ENCODE measurements at regions not wholly inside any gene's neighbourhood (a gene's known extent, or its start where the extent isn't known, plus 50 kb on each side); places are given as distances from the start of the nearest gene placed in this dataset.
"Not testable (repeated sequence)": the region's sequence is repeated elsewhere in the genome, so short reads cannot be mapped to it uniquely, and the experiment has no call there.

DNA sequence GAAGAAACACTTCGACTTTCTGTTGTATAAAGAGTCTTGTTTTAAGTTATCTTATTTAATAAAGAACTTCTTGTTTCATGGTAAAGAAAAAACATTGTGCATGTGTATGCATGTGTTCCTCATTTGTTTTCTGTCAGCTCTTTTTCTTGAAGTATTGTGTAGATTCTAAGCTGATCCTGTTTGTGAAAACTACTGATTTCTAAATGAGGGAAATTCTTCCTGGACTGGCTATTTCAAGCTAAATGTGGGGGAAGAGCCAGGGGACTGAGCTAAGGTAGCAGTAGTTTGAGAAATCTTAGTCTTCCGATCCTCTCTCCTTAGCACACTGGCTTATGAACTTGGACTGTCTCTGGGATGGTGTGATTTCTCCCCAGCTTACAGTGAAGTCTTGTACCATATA lies 56.4 kb upstream of the RBMS1 start:
- intact Hi-C loops (cut with DNase I) = no loop called here
- ATAC-seq = no peak
- DNase-seq (ENCODE audit: low spot score) = no peak

DNA sequence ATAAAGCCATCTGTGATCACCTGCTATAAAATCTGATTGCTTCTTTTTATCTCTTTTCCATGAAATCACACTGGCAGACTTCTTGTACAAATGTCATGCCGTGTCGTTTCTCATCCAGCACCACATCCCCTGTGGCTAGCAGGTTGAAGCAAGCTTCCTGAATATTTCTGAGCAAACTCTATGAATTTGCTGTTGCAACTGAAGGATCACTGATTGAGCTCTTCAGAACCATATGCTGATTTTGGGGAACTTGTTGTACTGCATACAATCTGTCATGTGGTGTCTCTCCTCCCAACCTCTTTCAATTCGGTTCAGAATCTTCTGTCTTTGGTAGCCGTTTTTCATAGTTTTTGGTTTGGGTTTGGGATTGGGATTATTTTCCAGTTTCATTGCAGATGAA lies 57.7 kb upstream of the RBMS1 start:
- no peak for DNase-seq (ENCODE audit: low spot score)
- intact Hi-C loops (cut with DNase I) = no loop called here
- no peak for ATAC-seq

DNA sequence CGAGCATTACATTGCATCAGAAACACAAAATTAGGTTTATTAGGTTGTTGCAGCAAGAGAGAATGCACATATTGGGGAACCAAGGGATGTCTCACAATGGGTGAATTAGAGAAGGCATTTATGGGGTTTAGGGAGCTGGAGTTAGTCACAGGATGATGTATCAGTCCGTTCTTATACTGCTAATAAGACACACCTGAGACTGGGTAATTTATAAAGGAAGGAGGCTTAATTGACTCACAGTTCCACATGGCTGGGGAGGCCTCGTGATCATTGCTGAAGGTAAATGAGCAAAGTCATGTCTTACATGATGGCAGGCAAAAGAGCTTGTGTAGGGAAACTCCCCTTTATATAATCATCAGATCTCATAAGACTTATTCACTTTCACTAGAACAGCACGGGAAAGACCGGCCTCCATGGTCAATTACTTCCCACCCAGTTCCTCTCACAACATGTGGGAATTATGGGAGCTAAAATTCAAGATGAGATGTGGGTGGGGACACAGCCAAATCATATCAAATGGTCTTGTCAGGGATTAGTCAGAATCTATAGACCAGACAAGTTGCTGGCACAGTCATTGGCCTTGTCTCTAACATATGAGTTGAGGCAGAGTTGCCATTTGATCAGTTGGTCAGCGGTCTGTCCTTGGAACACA lies 61.9 kb upstream of the RBMS1 start:
- intact Hi-C loops (cut with DNase I) = no loop called here
- ATAC-seq (no peak), DNase-seq (ENCODE audit: low spot score) (no peak)

DNA sequence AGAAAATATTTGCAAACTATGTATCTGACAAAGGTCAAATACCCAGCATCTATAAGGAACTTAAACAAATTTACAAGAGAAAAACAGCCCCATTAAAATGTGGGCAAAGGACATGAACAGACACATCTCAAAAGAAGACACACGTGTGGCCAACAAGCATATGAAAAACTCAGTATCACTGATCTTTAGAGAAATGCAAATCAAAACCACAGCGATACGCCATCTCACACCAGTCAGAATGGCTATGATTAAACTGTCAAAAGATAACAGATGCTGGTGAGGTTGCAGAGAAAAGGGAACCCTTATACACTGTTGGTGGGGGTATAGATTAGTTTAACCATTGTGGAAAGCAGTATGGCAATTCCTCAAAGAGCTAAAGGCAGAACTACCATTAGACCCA lies 64.3 kb upstream of the RBMS1 start:
- intact Hi-C loops (cut with DNase I) = no loop called here
- DNase-seq (ENCODE audit: low spot score) (no peak), ATAC-seq (no peak)

DNA sequence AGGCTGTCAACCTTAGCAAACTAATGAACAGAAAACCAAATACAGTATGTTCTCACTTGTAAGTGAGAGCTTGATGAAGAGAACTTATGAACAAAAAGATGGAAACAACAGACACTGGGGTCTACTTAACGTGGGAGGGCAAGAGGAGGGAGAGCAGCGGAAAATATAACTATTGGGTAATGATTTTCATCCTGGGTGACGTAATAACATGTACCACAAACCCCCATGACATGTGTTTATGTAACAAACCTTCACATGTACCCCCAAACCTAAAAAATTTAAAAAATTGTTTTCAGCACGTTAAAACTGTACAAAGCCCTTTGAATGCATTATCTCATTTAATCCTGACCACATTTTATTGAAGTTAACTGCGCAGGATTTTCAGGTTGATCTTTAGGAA lies 64.9 kb upstream of the RBMS1 start:
- ATAC-seq (no peak), DNase-seq (ENCODE audit: low spot score) (no peak)

DNA sequence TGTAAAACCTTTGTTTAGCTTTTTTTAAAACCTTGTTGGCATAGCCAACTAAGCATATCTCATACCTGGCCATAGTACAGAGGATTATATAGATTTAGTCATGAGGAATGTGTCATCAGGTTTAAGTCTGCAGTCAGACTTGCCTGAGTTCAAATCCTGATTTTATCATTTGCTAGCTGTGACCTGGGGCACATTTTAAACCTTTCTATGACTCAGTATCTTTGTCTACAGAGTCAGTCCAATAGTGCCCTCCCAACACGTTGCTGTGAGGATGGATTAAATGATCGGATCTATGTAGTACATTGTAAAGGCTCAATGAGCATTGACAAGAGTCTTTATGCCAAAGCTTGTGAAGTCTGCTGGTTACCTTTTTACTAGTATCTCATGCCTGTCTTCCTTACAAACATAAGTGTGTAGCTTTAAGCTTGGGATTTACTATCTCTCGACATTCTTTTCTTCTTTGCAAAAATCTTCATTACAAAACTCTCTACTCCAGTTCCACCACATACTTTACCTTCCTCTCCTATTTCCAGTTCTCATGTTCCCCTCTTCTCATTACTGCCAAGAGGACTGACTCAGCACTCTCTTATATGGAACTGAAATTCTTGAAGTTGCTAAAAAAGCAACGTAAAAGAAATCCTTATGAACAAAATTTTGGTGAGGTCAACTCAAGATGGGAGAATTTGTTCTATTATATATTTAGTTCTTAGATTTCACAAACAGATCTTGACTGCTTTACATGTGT lies 68.1 kb upstream of the RBMS1 start:
- intact Hi-C loops (cut with DNase I) = no loop called here
- peak; percentile 48 for ATAC-seq

More for the DNA sequence above, 64.9 kb upstream of the RBMS1 start:
- intact Hi-C loops (cut with DNase I) = no loop called here

DNA sequence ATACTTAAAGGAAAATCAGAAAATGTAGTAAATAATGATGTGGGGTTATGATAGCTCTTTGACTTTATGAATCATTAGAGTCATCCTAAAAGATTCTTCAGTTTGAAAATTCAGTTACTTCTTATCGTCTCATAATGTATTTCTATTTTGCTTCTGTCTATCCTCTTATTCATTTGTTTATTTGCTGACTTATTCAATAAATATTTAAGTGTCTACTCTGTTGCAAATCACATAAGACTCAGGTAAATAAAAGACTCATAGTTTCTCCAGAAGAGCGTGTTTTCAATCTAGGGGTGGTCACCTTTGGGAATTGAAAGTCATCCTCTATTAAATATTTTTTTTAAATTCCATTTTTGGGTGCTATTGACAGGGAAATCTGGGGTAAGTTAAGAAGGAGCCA lies 69.1 kb upstream of the RBMS1 start:
- no peak for ATAC-seq
- no peak for DNase-seq (ENCODE audit: low spot score)
- intact Hi-C loops (cut with DNase I) = no loop called here

More for the DNA sequence above, 68.1 kb upstream of the RBMS1 start:
- DNase-seq (ENCODE audit: low spot score) = no peak

DNA sequence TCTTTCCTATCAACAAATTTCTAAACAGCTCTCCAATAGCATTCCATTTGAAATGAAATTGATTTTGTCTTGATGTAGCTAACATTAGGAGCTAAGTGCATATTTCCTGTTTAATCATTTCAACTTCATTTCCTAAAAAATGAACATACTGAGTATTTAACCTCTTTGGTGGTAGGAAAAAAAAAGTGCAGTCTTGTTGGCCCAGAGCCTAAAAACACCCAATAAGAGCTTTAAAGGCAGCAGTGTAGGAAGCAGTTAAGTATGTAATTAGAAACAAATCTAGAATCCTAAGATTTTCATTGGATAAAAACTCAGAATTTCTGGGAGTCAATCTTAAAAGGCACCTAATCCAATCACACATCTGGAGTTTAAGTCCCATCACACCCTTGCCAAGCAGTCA lies 71.0 kb upstream of the RBMS1 start:
- no peak for ATAC-seq
- intact Hi-C loops (cut with DNase I) = no loop called here

DNA sequence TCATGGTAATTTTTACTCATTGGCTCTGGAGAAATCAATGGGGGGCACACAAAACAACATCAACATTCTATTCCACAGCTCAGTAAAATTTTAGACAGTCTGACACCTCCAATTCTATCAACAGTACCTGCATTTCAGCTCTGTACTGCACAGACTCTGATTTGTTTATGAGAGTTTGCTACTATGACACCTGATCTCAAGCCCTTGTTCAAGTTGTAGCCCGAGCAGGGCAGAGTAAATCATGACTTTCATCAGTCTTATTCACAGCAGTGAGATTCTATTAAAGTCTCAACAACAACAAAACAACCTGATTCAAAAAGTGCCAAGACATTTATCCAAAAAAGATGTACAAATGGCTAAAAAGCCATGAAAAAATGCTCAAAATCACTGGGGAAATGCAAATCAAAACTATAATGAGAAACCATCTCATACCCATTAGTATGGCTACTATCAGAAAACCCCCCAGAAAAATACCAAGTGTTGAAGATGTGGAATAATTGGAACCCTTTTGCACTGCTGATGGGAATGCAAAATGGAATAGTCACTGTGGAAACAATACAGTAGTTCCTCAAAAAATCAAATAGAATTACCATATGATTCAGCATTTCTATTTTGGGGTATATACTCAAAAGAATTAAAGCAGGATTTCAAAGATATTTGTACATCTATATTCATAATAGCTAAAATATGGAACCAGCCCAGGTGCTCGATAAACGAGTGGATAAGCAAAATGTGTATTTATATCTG lies 71.7 kb upstream of the RBMS1 start:
- no peak for DNase-seq (ENCODE audit: low spot score)
- intact Hi-C loops (cut with DNase I) = no loop called here
- no peak for ATAC-seq

More for the DNA sequence above, 71.0 kb upstream of the RBMS1 start:
- no peak for DNase-seq (ENCODE audit: low spot score)

DNA sequence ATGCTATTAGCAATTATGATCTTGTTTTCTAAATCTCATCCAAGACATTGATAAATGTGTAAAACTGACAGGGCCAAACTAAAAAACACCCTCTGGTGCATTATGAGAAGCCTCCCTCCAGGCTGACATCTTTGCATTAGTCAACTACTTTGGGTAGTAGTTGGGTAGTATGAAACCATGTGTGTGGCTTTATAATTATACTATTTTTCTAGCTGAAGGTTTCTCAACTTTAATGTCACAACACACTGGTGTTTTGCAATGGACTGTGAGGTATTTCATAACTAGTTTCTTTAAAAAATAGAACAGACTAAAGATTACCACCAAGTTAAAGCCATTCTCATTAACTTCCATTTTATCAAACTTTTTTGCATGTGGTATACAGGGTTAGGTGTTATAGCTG lies 73.1 kb upstream of the RBMS1 start:
- intact Hi-C loops (cut with DNase I) = no loop called here
- ATAC-seq (peak; percentile 86), DNase-seq (ENCODE audit: low spot score) (no peak)

DNA sequence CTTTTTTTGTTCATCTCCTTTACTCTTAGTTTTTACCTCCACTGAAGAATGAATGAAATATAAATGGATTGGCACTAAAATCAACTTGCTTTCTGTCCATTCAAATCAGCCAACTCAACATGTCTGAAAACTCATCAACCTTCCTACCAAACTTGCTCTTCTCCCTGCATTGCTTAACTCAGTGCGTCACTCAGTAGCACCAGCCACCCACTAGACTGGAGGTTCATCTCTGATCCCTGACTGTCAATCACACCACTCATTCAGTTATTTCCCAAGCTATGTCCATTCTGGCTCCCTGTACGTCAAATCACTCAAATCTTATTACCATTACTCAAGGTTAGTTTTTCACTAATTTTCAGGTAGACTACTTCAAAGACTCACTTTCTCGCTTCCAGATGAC lies 75.2 kb upstream of the RBMS1 start:
- intact Hi-C loops (cut with DNase I) = no loop called here

DNA sequence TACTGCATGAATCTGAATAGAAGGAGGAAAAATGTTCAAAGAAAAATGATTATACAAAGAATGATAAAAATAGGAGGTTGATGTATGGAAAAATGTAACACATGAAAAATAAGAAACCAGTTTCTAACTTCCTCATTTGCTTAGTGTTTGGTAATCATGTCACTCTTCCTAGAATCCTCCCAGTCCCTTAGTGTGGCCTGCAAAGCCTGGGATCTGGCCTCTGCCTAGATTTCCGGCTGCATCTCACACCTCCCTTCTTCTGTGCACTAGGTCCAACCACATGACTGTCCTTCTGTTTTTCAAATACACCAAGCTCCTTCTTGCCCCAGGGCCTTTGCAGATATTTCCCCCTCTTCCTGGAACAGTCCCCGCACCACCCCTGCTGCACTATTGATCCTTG lies 76.8 kb upstream of the RBMS1 start:
- intact Hi-C loops (cut with DNase I) = no loop called here
- ATAC-seq (peak; percentile 46), DNase-seq (ENCODE audit: low spot score) (no peak)

More for the DNA sequence above, 75.2 kb upstream of the RBMS1 start:
- no peak for ATAC-seq
- no peak for DNase-seq (ENCODE audit: low spot score)

DNA sequence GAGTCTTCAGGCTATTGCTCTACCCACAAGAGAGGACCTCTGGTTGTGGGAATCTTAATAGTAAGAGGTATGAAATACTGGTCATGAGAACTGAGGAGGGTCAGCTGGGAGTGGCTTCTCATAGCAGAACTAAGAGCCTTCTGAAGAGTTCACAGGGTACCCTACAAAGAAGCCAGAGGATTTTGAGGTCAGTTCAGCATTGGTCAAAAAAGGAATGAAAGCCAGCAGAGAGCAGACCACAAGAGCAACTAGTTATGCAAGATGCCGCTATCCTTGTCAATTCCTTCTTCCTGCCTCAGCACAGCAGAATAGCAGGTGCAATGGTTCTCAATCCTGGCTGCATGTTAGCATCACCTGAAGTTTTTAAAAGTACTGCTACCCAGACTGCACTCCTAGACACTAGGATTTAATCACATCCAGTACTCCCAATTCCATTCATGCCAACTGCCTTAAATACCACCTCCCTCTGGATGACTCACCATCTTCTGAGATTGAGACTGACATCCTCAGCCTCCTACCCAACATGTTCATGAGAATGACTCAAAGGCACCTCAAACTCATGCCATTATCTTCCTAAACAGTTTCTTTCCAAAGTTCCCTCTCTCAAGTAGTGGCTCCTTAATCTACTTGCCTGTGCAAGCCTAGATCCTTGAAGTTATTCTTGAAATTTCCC lies 81.0 kb upstream of the RBMS1 start:
- intact Hi-C loops (cut with DNase I) = no loop called here
- DNase-seq (ENCODE audit: low spot score) (no peak), ATAC-seq (peak; percentile 29)

DNA sequence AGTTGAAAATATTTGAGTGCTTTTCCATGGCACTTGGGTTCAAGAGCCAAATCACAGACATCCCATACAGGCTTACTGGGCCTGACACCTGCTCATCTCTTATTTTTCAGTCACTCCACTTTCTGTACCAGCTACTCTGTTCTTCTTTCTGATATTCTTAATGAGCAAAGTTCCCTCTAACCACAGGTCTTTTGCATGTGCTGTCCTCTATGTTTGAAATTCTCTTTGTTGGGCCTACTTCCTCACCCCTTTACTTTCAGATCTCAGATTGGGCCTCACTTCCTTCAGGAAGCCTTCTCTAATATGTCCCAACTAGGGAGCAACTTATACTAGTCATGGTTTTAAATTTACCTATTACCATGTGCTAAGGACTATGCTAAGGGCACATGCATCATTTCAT lies 81.8 kb upstream of the RBMS1 start:
- intact Hi-C loops (cut with DNase I) = no loop called here
- DNase-seq (ENCODE audit: low spot score) (no peak), ATAC-seq (no peak)

DNA sequence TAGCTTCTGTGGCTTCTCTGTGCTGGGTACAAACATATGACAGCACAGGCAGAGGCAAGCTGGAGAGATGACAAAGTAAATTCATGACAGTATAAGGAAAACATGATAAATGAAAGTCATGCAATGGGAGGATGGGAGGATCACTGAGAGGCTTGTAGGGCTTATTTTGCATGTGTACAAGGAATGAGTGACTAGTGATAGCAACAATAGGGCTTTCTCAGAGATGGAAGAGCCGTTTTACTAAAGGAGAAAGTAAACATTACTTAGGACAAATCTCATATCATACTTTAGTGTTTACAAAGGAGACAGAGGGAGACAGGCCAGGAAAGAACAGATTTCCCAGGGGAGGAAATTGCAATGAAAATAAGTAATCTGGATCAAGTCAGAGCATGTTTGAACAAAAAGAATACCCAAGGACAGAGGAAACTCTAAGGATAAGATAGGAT lies 82.5 kb upstream of the RBMS1 start:
- DNase-seq (ENCODE audit: low spot score) (no peak), ATAC-seq (peak; percentile 85)
- intact Hi-C loops (cut with DNase I) = no loop called here

DNA sequence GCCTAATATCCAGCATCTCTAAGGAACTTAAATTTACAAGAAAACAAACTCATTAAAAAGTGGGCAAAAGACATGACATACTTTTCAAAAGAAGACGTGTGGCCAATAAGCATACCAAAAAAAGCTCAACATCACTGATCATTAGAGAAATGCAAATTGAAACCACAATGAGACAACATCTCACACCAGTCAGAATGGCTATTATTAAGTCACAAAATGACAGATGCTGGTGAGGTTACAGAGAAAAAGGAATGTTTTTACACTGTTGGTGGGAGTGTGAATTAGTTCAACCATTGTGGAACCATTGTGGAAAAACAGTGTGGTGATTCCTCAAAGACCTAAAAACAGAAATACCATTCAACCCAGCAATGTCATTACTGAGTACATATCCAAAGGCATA lies 83.5 kb upstream of the RBMS1 start:
- intact Hi-C loops (cut with DNase I); ATAC-seq; DNase-seq (ENCODE audit: low spot score): not testable (repeated sequence)

DNA sequence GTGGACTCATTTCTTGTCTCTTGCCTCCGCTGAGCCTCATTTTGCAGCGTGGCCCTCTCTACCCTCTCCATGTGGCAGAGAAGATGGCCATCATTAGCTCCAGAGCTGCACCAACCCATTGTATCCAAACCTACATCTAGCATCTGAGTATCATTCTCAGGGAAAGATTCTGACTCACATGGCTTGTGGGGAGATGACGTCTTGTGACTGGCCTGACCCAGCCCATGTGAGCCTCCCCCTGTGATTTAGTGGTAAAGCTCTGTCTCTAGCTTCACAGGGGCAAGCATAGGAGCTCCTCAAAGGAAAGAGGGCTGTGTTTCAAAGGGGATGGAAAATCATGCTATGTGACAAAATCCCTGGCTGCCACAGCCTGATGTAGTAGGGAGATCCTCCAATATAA lies 87.4 kb upstream of the RBMS1 start:
- ATAC-seq (no peak), DNase-seq (ENCODE audit: low spot score) (no peak)
- intact Hi-C loops (cut with DNase I) = no loop called here

DNA sequence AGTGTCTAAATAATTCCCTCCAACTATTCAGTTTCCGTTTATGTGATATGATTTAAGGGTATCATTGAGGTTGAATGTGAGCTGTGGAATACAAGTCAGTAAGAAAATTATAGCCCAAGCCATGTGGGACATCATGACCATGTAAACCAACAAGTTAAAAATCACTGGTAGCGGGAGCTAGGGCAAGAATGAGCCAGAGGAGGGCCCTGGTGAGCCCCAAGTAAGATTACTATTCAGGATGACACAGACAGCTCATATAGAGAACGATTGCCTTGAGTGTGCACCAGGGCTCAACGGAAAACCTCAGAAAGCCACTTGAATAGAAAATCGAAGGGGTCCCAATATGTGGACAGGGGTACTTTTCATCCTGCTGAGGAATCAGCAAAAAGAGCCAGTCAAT lies 87.8 kb upstream of the RBMS1 start:
- ATAC-seq = no peak
- no peak for DNase-seq (ENCODE audit: low spot score)
- intact Hi-C loops (cut with DNase I) = no loop called here

DNA sequence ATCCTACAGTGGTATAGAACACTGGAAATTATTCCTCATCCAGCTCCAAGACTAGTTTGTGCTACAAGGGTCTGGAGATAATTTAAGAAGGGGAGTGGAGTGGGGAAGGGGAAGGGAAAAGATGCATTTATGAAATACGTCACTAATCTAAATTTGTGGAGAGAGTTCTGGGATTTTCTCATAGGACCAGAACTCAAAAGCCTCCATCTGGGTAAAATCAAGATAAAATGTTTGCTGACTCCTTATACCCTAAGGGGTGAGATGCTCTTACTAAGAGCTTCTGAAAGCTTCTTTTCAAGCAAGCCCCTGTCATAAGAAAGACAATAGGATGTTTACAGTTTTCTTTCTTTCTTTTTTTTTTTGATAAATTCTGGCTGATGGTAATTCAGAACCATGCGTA lies 88.5 kb upstream of the RBMS1 start:
- ATAC-seq = no peak
- intact Hi-C loops (cut with DNase I) = no loop called here
- DNase-seq (ENCODE audit: low spot score) = no peak
